Suprapubic skin (tissue), 3 donors: ENCODE measurements at regions not wholly inside any gene's neighbourhood (a gene's known extent, or its start where the extent isn't known, plus 50 kb on each side); places are given as distances from the start of the nearest gene placed in this dataset.

ENCODE experiments used
- POLR2A ChIP-seq, 2 donors: fragments of 450-650 bp; IDR thresholded peaks; one replicate each; pipeline ENCODE4 v1.6.1; 2017; ENCODE audit warnings: antibody characterized with exemption in 2 of 2, mild to moderate bottlenecking in 2 of 2, moderate library complexity in 2 of 2
- TF ChIP-seq, protein P1 (sequence below), 2 donors: fragments of 200-600 bp in 1 of 2; fragments of 450-650 bp in 1 of 2; sonication (generic) in 1 of 2; IDR thresholded peaks; one replicate each; pipeline ENCODE4 v1.5.1; 2016 to 2019; ENCODE audit warnings: antibody characterized with exemption in 2 of 2, mild to moderate bottlenecking in 1 of 2, moderate library complexity in 1 of 2

DNA sequence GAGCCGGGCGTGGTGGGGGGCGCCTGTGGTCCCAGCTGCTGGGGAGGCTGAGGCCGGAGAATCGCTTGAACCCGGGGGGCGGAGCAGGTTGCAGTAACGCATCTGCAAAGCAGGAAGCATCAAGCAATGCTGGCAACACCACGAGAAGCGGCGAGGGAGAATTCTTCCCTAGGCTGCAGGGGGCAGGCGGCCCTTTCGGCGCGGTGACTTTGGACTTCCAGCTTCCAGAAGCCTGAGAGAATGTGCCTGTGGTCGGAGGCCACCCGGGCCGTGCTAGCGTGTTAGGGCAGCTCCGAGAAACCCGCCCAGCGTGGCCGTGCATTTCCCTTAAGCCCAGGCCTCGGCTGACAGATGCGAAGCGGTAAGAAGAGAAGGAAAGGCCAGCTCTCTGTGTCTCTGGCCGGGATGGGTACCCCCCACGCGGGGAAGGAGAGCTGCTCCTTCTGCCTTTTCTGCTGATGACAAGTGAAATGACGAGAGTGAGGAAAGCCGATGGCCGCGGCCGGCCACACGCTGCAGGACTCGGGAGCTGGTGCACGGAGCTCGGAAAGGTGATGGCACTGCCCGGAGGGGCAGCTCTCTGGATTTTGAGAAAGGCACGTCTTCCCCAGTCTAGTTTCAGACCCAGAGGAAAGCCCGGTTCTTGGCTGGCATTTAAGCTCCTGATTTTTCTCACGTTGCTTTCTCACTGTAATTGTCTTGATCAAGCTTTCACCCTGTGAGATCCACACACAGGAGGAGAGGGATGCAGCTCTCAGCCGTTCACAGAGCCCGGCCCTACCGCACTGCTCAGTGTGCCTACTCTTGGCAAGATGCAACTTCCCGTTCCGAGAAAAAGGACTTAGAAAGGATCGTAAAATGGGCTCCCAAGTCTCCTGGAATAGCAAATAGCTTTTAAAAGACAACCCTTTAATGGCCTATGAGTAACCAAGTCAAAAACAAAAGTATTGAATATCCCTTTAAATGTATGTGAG is 68.3 kb upstream of the EXOC2 start:
- TF ChIP-seq, protein P1, sequence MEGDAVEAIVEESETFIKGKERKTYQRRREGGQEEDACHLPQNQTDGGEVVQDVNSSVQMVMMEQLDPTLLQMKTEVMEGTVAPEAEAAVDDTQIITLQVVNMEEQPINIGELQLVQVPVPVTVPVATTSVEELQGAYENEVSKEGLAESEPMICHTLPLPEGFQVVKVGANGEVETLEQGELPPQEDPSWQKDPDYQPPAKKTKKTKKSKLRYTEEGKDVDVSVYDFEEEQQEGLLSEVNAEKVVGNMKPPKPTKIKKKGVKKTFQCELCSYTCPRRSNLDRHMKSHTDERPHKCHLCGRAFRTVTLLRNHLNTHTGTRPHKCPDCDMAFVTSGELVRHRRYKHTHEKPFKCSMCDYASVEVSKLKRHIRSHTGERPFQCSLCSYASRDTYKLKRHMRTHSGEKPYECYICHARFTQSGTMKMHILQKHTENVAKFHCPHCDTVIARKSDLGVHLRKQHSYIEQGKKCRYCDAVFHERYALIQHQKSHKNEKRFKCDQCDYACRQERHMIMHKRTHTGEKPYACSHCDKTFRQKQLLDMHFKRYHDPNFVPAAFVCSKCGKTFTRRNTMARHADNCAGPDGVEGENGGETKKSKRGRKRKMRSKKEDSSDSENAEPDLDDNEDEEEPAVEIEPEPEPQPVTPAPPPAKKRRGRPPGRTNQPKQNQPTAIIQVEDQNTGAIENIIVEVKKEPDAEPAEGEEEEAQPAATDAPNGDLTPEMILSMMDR (IDR thresholded peaks at IDR 0.05), result no peak
- TF ChIP-seq POLR2A (IDR thresholded peaks at IDR 0.05), result no peak
